K562 (cell line): ENCODE measurements at regions not wholly inside any gene's neighbourhood (a gene's known extent, or its start where the extent isn't known, plus 50 kb on each side); places are given as distances from the start of the nearest gene placed in this dataset.

Source experiments
- ATAC-seq: fragments of 200-7000 bp; cut with Tn5 transposase; 3 replicates; pipeline ENCODE4 v1.9.1; 2020; ENCODE audit warnings: moderate library complexity
- BruUV-seq: library from RNA; stranded (reverse); fragments of 400-500 nt; replicated peaks from 2 replicates; lab custom pipeline; 2021; lab: Mats Ljungman, UMichigan
- CTCF ChIA-PET: fragments of 300-600 bp; formaldehyde crosslinking; extraction: SDS; loops from one replicate; lab custom pipeline; 2021; ENCODE audit warnings: low intra/inter-chr PET ratio; lab: Yijun Ruan, JAX
- POLR2A ChIA-PET: fragments of 300-600, 350-650 bp; sonication (Branson Sonifier 250); formaldehyde crosslinking; extraction: SDS; loops from one replicate; lab custom pipeline; 2021; ENCODE audit warnings: antibody characterized with exemption, inconsistent platforms; lab: Yijun Ruan, JAX
- DNase-seq, 4 experiments: peaks; one replicate each; pipeline versions ENCODE4 v3.0.0 to v3.0.0-alpha.2; 2011 to 2018; ENCODE audit warnings: low spot score in 3 of 4, mixed read lengths in 3 of 4; ENCODE audit errors: extremely low read depth in 1 of 4
- FAIRE-seq: peaks from 2 replicates; lab custom pipeline; 2011; peaks lifted over from hg19 to GRCh38; lab: Jason Lieb, UNC
- H2AFZ ChIP-seq: 2 replicates; pipeline ENCODE4 v1.6.0; 2011; ENCODE audit warnings: low read depth, low read length, control low read depth, inconsistent platforms
- H3K27ac ChIP-seq: fragments of 200-600 bp; 3 replicates; pipeline ENCODE4 v1.8.0; 2011; ENCODE audit warnings: low read depth, mild to moderate bottlenecking, control low read depth, inconsistent platforms, low read length, moderate library complexity, mixed read lengths; ENCODE audit errors: extremely low read depth
- H3K27me3 ChIP-seq, 2 experiments: fragments of 300-600 bp in 1 of 2; 2 replicates in 1 of 2; 3 replicates in 1 of 2; pipeline versions ENCODE4 v1.6.0 to v1.8.0; 2011; ENCODE audit warnings: inconsistent platforms in 2 of 2, low read length in 2 of 2, mild to moderate bottlenecking in 1 of 2, mixed read lengths in 1 of 2, moderate library complexity in 1 of 2; ENCODE audit not compliant: control insufficient read depth in 2 of 2, insufficient read depth in 2 of 2
- H3K36me3 ChIP-seq: fragments of 300-600 bp; 3 replicates; pipeline ENCODE4 v1.8.0; 2011; ENCODE audit warnings: mild to moderate bottlenecking, low read length, inconsistent platforms; ENCODE audit not compliant: control insufficient read depth, insufficient read depth
- H3K4me1 ChIP-seq, 2 experiments: fragments of 200-600 bp in 1 of 2; replicated peaks in 1 of 2; 2 replicates in 1 of 2; 3 replicates in 1 of 2; pipeline versions ENCODE4 v1.5.1 to v1.8.0; 2011; ENCODE audit warnings: inconsistent platforms in 2 of 2, low read length in 2 of 2, mild to moderate bottlenecking in 1 of 2, mixed read lengths in 1 of 2, moderate library complexity in 1 of 2; ENCODE audit not compliant: control insufficient read depth in 2 of 2, insufficient read depth in 2 of 2
- H3K4me2 ChIP-seq: 2 replicates; pipeline ENCODE4 v1.6.1; 2011; ENCODE audit warnings: low read length, control low read depth, inconsistent platforms, mixed read lengths; ENCODE audit not compliant: insufficient read depth
- H3K4me3 ChIP-seq: fragments of 200-600 bp; sonication (generic), shearing (Covaris generic); 2 replicates; pipeline ENCODE4 v1.5.1; 2016; ENCODE audit warnings: control low read depth, inconsistent platforms
- H3K79me2 ChIP-seq: fragments of 200-600 bp; 3 replicates; pipeline ENCODE4 v1.8.0; 2011; ENCODE audit warnings: low read length, inconsistent platforms; ENCODE audit not compliant: control insufficient read depth, insufficient read depth
- H3K9ac ChIP-seq, 2 experiments: 2 replicates each; pipeline versions ENCODE4 v1.6.0 to v1.6.1; 2011; ENCODE audit warnings: low read depth in 2 of 2, low read length in 2 of 2, control low read depth in 1 of 2, inconsistent platforms in 1 of 2, mild to moderate bottlenecking in 1 of 2, mixed read lengths in 1 of 2; ENCODE audit not compliant: insufficient read depth in 1 of 2
- H3K9me1 ChIP-seq: one replicate; pipeline ENCODE4 v1.6.0; 2011; ENCODE audit warnings: inconsistent platforms, mild to moderate bottlenecking, low read length, moderate library complexity; ENCODE audit not compliant: control insufficient read depth, insufficient read depth
- H3K9me3 ChIP-seq: replicated peaks from 2 replicates; pipeline ENCODE4 v1.5.1; 2011; ENCODE audit warnings: low read depth, low read length, inconsistent platforms; ENCODE audit not compliant: control insufficient read depth, insufficient read depth
- H4K20me1 ChIP-seq: replicated peaks from 2 replicates; pipeline ENCODE4 v1.6.1; 2011; ENCODE audit warnings: low read length, inconsistent platforms, mixed read lengths; ENCODE audit not compliant: control insufficient read depth, insufficient read depth
- FOSL1 ChIP-seq: fragments of 200-800 bp; sonication (Bioruptor generic); conservative IDR thresholded peaks from 2 replicates; pipeline ENCODE4 v1.6.1; 2016; ENCODE audit warnings: missing genetic modification characterization, missing compliant biosample characterization
- GABPB1 ChIP-seq: sonication (generic); formaldehyde crosslinking; IDR thresholded peaks from 2 replicates; pipeline ENCODE4 v1.8.0; 2022; ENCODE audit warnings: mild to moderate bottlenecking, missing genetic modification reagents
- HMG20A ChIP-seq: fragments of 450-650 bp; formaldehyde crosslinking; conservative IDR thresholded peaks from 2 replicates; pipeline ENCODE4 v1.4.0; 2020; ENCODE audit warnings: mild to moderate bottlenecking, mixed read lengths
- L3MBTL2 ChIP-seq: fragments of 450-650 bp; IDR thresholded peaks from 2 replicates; pipeline ENCODE4 v1.6.1; 2016; ENCODE audit warnings: mild to moderate bottlenecking, moderate library complexity
- NCOA1 ChIP-seq: fragments of 450-650 bp; IDR thresholded peaks from 2 replicates; pipeline ENCODE4 v1.6.1; 2016; ENCODE audit warnings: low read depth
- NFE2 ChIP-seq: IDR thresholded peaks from 2 replicates; pipeline ENCODE4 v1.6.1; 2014; ENCODE audit warnings: antibody characterized with exemption, low read depth
- NR3C1 ChIP-seq: sonication (generic); formaldehyde crosslinking; IDR thresholded peaks from 2 replicates; pipeline ENCODE4 v1.8.1; 2022; ENCODE audit warnings: missing genetic modification reagents
- PHTF2 ChIP-seq: fragments of 250-450 bp; sonication (Bioruptor Pico); IDR thresholded peaks from 2 replicates; pipeline ENCODE4 v1.5.0; 2021; ENCODE audit warnings: mild to moderate bottlenecking
- SAFB ChIP-seq: fragments of 200-400 bp; formaldehyde crosslinking; IDR thresholded peaks from 2 replicates; pipeline ENCODE4 v1.6.1; 2017; ENCODE audit warnings: low read depth, low read length, borderline replicate concordance
- SNIP1 ChIP-seq: fragments of 450-650 bp; IDR thresholded peaks from 2 replicates; pipeline ENCODE4 v1.7.1; 2017; ENCODE audit warnings: low read depth, mild to moderate bottlenecking
- SUPT5H ChIP-seq: fragments of 450-650 bp; IDR thresholded peaks from 2 replicates; pipeline ENCODE4 v1.6.1; 2016
- XRCC5 ChIP-seq: fragments of 200-400 bp; formaldehyde crosslinking; IDR thresholded peaks from 2 replicates; pipeline ENCODE4 v1.6.1; 2017; ENCODE audit warnings: low read depth, mild to moderate bottlenecking, low read length
- ZFX ChIP-seq: sonication (generic); formaldehyde crosslinking; IDR thresholded peaks from 2 replicates; pipeline ENCODE4 v1.8.0; 2022; ENCODE audit warnings: mild to moderate bottlenecking, missing genetic modification reagents, moderate library complexity
- ZNF174 ChIP-seq: fragments of 250-450 bp; sonication (Bioruptor Pico); IDR thresholded peaks from 2 replicates; pipeline ENCODE4 v1.4.0; 2020; ENCODE audit warnings: mild to moderate bottlenecking
- ZNF224 ChIP-seq: sonication (generic); formaldehyde crosslinking; IDR thresholded peaks from 2 replicates; pipeline ENCODE4 v1.8.0; 2022; ENCODE audit warnings: mild to moderate bottlenecking, missing genetic modification reagents
- ZNF445 ChIP-seq: fragments of 250-450 bp; sonication (Bioruptor Pico); IDR thresholded peaks from 2 replicates; pipeline ENCODE4 v1.4.0; 2020; ENCODE audit warnings: low read depth, mild to moderate bottlenecking, moderate library complexity
- WGBS: fragments of 100-300 bp; shearing (Covaris generic); methylation state at CpG from one replicate; pipeline ENCODE4 v1.1.6; 2016; ENCODE audit warnings: low coverage, mixed read lengths; ENCODE audit not compliant: insufficient coverage; ENCODE audit errors: missing lambda C conversion rate; 5-methylcytosine and 5-hydroxymethylcytosine counted together
- in situ Hi-C: fragments of 300-500 bp; cut with MboI; formaldehyde crosslinking; loops from 4 replicates; pipeline ENCODE4 v1.15.0; 2018; ENCODE audit warnings: inconsistent platforms, mixed read lengths
- intact Hi-C: fragments of 100-400 bp; cut with micrococcal nuclease; formaldehyde crosslinking; loops from 2 replicates; pipeline ENCODE4 v1.14.2; 2022
- TF ChIP-seq, protein P1 (sequence below): fragments of 450-650 bp; IDR thresholded peaks from 2 replicates; pipeline ENCODE4 v1.6.1; 2018; ENCODE audit warnings: mild to moderate bottlenecking, low read depth; ENCODE audit not compliant: partially characterized antibody
- TF ChIP-seq, protein P2 (sequence below): fragments of 250-450 bp; sonication (Bioruptor Pico); IDR thresholded peaks from 2 replicates; pipeline ENCODE4 v1.9.0; 2021; ENCODE audit warnings: mild to moderate bottlenecking, inconsistent platforms

DNA sequence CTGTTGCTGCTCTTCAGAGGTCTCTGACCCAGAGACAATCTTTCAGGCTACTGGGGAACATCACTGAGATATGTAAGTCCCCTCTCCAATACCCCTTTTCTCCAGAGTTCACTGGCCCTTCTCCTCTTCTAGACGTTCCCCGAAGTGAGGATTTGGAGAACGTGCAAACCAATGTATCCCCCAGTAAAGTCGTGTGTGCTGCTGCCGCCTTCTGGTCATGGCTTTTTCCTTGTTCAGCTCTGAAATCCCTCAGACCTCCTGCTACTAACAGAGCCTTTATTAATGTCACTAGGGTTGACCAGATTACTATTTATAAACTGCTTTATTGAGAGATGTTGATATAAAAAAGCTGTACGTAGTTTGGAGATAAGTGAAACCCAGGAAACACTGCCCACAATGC lies 1028.6 kb downstream of the CDH9 start (continued):
- no peak for TF ChIP-seq SAFB
- no peak for TF ChIP-seq L3MBTL2
- TF ChIP-seq SUPT5H = no peak
- TF ChIP-seq HMG20A (CRISPR knock-in tag) = no peak
- no peak for TF ChIP-seq ZNF174 (CRISPR knock-in tag)

DNA sequence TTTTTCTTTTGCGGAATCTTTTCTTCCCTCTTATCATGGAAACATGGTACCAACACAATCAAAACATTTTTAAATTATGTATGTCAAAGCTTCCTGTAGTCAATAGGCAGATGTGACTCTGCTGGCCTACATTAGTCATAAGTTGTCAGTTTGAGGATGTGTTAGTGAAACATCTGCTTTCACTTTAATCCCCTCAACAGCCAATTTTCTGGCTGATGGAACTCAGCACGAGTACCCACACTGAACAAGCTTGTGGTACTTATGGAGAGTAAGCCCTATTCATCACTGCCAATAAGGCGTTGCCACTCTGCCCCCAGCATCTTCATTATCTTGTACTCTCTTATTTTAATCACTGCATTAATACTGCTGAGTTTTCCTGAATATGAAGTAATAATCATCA lies 1034.4 kb downstream of the CDH9 start:
- ChIA-PET CTCF (no interaction called here), POLR2A (no interaction called here)
- ATAC-seq (no peak), FAIRE-seq (no peak), DNase-seq (no peak)
- Histone ChIP-seq H3K4me1 (no peaks in the 10 kb centered on the region), H4K20me1 (no peaks in the 10 kb centered on the region), H3K9me1 (no peaks in the 10 kb centered on the region), H3K9ac (no peak overlapping the region), H3K4me3 (no peak overlapping the region), H3K36me3 (no peaks in the 10 kb centered on the region), H2AFZ (no peak overlapping the region), H3K4me2 (no peak overlapping the region), H3K27ac (no peak overlapping the region), H3K27me3 (no peaks in the 10 kb centered on the region), H3K79me2 (no peaks in the 10 kb centered on the region), H3K9me3 (no peaks in the 10 kb centered on the region)
- intact Hi-C loops (no loop called here), in situ Hi-C loops (no loop called here)
- BruUV-seq = no TSS peak
- 0% methylated on average over 3 of the region's 3 CpGs for WGBS
- TF ChIP-seq FOSL1 (tag) (no peak), NFE2 (no peak), NR3C1 (CRISPR knock-in tag) (no peak), XRCC5 (no peak), ZNF445 (CRISPR knock-in tag) (no peak), ZFX (CRISPR knock-in tag) (no peak), PHTF2 (CRISPR knock-in tag) (no peak), NCOA1 (no peak), SNIP1 (no peak), GABPB1 (CRISPR knock-in tag) (no peak), ZNF224 (CRISPR knock-in tag) (no peak)
- TF ChIP-seq, protein P1, sequence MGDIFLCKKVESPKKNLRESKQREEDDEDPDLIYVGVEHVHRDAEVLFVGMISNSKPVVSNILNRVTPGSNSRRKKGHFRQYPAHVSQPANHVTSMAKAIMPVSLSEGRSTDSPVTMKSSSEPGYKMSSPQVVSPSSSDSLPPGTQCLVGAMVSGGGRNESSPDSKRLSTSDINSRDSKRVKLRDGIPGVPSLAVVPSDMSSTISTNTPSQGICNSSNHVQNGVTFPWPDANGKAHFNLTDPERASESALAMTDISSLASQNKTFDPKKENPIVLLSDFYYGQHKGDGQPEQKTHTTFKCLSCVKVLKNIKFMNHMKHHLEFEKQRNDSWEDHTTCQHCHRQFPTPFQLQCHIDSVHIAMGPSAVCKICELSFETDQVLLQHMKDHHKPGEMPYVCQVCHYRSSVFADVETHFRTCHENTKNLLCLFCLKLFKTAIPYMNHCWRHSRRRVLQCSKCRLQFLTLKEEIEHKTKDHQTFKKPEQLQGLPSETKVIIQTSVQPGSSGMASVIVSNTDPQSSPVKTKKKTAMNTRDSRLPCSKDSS = no peak
- TF ChIP-seq, protein P2, sequence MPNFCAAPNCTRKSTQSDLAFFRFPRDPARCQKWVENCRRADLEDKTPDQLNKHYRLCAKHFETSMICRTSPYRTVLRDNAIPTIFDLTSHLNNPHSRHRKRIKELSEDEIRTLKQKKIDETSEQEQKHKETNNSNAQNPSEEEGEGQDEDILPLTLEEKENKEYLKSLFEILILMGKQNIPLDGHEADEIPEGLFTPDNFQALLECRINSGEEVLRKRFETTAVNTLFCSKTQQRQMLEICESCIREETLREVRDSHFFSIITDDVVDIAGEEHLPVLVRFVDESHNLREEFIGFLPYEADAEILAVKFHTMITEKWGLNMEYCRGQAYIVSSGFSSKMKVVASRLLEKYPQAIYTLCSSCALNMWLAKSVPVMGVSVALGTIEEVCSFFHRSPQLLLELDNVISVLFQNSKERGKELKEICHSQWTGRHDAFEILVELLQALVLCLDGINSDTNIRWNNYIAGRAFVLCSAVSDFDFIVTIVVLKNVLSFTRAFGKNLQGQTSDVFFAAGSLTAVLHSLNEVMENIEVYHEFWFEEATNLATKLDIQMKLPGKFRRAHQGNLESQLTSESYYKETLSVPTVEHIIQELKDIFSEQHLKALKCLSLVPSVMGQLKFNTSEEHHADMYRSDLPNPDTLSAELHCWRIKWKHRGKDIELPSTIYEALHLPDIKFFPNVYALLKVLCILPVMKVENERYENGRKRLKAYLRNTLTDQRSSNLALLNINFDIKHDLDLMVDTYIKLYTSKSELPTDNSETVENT (CRISPR knock-in tag) = no peak
